ENCODE measurements at regions not wholly inside any gene's neighbourhood (a gene's known extent, or its start where the extent isn't known, plus 50 kb on each side); places are given as distances from the start of the nearest gene placed in this dataset.
A peak's percentile ranks its signal among the peaks of the same experiment; 100 is the strongest.

GRCh38 chr3:135539854-135540253, 425.7 kb upstream of the PPP2R3A start:
- Histone ChIP-seq H3K27ac (no peak overlapping the region), H3K4me1 (replicated peaks in 1 of 2) (no peaks in the 10 kb centered on the region), H3K4me3 (no peak overlapping the region)
- in situ Hi-C loops (cut with MboI; ENCODE audit: low pct_unique_long_range_greater_than_20kb in 2 of 9, low sequenced_read_pairs in 9 of 9, unreplicated experiment in 9 of 9): no loop called here
- ATAC-seq (replicated peaks in 6 of 8): no peak
- WGBS, 10 experiments: 4 to 96% (median 90%) methylated on average over 1 to 3 of the region's 3 CpGs; no CpG with 5 or more reads in 3 of the 10 experiments

DNA sequence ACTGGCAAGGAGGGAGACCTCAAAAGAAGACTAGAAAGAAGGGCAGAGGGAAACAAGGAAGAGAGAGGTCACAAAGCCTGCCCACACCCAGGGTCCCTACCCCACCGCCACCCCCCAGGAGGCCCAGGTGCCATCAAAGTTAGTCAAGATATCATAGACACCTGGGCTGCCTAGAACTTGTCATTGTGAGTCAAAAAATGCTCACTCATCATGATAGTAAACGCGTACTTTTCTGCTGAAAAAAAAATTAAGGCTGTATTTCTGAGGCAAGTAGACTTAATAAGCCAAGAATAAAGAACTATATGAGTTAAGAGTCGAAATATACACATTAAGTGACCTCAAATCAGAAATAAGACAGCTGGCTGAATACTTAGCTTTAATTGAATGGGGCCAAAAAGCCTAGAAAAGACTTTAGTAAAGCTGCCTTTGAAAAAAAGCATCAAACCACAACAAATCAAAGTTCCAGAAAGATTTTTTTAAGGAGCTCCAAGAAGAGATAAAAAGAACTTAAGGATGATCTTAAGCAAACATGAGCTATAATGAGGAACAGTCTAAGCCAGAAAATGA, 415.5 kb upstream of the PPP2R3A start:
- H3K27ac ChIP-seq: no peak overlapping the region
- H3K4me1 ChIP-seq (replicated peaks in 1 of 2): no peaks in the 10 kb centered on the region
- 0 to 73% (median 66%) methylated on average over 1 to 4 of the region's 4 CpGs; no CpG with 5 or more reads in 2 of the 10 experiments for WGBS, 10 experiments
- no peak for ATAC-seq (replicated peaks in 6 of 8)
- in situ Hi-C loops (cut with MboI; ENCODE audit: low pct_unique_long_range_greater_than_20kb in 2 of 9, low sequenced_read_pairs in 9 of 9, unreplicated experiment in 9 of 9): no loop called here
- H3K4me3 ChIP-seq: no peak overlapping the region

DNA sequence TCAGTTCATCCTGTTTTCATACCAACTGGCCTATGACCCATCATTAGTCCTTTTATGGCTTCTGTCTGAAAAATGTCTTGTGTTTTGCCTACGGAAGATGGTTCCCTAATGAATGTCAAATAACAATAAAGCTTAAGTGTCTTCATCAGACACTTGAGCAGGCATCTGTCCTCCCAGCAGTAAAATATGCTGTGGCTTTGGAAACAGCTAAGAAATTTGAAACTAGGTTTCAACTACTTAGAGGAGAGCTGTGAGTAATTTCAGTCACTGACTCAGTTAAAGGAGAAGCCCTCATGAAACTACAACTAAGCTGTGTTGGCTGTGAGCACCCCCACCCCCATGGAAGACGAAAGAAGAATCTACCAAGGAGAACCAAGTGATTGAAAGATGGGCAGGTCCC, 409.4 kb upstream of the PPP2R3A start:
- no peak for ATAC-seq (replicated peaks in 6 of 8)
- no peak overlapping the region for H3K4me3 ChIP-seq
- H3K27ac ChIP-seq: no peak overlapping the region
- no peaks in the 10 kb centered on the region for H3K4me1 ChIP-seq (replicated peaks in 1 of 2)
- in situ Hi-C loops (cut with MboI; ENCODE audit: low pct_unique_long_range_greater_than_20kb in 2 of 9, low sequenced_read_pairs in 9 of 9, unreplicated experiment in 9 of 9): no loop called here
- WGBS, 10 experiments: 0 to 100% (median 79%) methylated on average over 1 to 2 of the region's 2 CpGs; no CpG with 5 or more reads in 5 of the 10 experiments

- no peak for ATAC-seq (replicated peaks in 6 of 8)
- H3K4me3 ChIP-seq: no peak overlapping the region
- in situ Hi-C loops (cut with MboI; ENCODE audit: low pct_unique_long_range_greater_than_20kb in 2 of 9, low sequenced_read_pairs in 9 of 9, unreplicated experiment in 9 of 9): no loop called here
- WGBS, 10 experiments: 32 to 93% (median 84%) methylated on average over 2 to 8 of the region's 8 CpGs
- H3K27ac ChIP-seq: no peak overlapping the region
- no peaks in the 10 kb centered on the region for H3K4me1 ChIP-seq (replicated peaks in 1 of 2)
These were observed 407.3 kb upstream of the PPP2R3A start for GRCh38 chr3:135558150-135558783.

GRCh38 chr3:135558906-135559305, 406.6 kb upstream of the PPP2R3A start:
- in situ Hi-C loops (cut with MboI; ENCODE audit: low pct_unique_long_range_greater_than_20kb in 2 of 9, low sequenced_read_pairs in 9 of 9, unreplicated experiment in 9 of 9): no loop called here
- Histone ChIP-seq H3K4me3 (no peak overlapping the region), H3K27ac (no peak overlapping the region), H3K4me1 (replicated peaks in 1 of 2) (no peaks in the 10 kb centered on the region)
- WGBS, 10 experiments: 46 to 92% (median 73%) methylated on average over 2 of the region's 2 CpGs; no CpG with 5 or more reads in 4 of the 10 experiments
- no peak for ATAC-seq (replicated peaks in 6 of 8)

GRCh38 chr3:135559802-135560201, 405.7 kb upstream of the PPP2R3A start:
- no peaks in the 10 kb centered on the region for H3K4me1 ChIP-seq (replicated peaks in 1 of 2)
- in situ Hi-C loops (cut with MboI; ENCODE audit: low pct_unique_long_range_greater_than_20kb in 2 of 9, low sequenced_read_pairs in 9 of 9, unreplicated experiment in 9 of 9): no loop called here
- H3K4me3 ChIP-seq: no peak overlapping the region
- 7 to 100% (median 94%) methylated on average over 1 to 5 of the region's 5 CpGs; no CpG with 5 or more reads in 2 of the 10 experiments for WGBS, 10 experiments
- no peak for ATAC-seq (replicated peaks in 6 of 8)
- H3K27ac ChIP-seq: no peak overlapping the region

GRCh38 chr3:135560847-135561246, 404.7 kb upstream of the PPP2R3A start:
- ATAC-seq (replicated peaks in 6 of 8): no peak
- no peak overlapping the region for H3K4me3 ChIP-seq
- in situ Hi-C loops (cut with MboI; ENCODE audit: low pct_unique_long_range_greater_than_20kb in 2 of 9, low sequenced_read_pairs in 9 of 9, unreplicated experiment in 9 of 9): no loop called here
- 25 to 100% (median 70%) methylated on average over 2 to 4 of the region's 4 CpGs; no CpG with 5 or more reads in 1 of the 10 experiments for WGBS, 10 experiments
- H3K4me1 ChIP-seq (replicated peaks in 1 of 2): no peaks in the 10 kb centered on the region
- H3K27ac ChIP-seq: no peak overlapping the region

- no peak overlapping the region for H3K4me3 ChIP-seq
- H3K27ac ChIP-seq: no peak overlapping the region
- ATAC-seq (replicated peaks in 6 of 8): no peak
- H3K4me1 ChIP-seq (replicated peaks in 1 of 2): no peaks in the 10 kb centered on the region
- in situ Hi-C loops (cut with MboI; ENCODE audit: low pct_unique_long_range_greater_than_20kb in 2 of 9, low sequenced_read_pairs in 9 of 9, unreplicated experiment in 9 of 9): no loop called here
- WGBS, 10 experiments: 21 to 84% (median 78%) methylated on average over 1 to 4 of the region's 4 CpGs; no CpG with 5 or more reads in 4 of the 10 experiments
These were observed 400.8 kb upstream of the PPP2R3A start for GRCh38 chr3:135564696-135565095.

- Histone ChIP-seq H3K27ac (no peak overlapping the region), H3K4me1 (replicated peaks in 1 of 2) (no peaks in the 10 kb centered on the region), H3K4me3 (no peak overlapping the region)
- in situ Hi-C loops (cut with MboI; ENCODE audit: low pct_unique_long_range_greater_than_20kb in 2 of 9, low sequenced_read_pairs in 9 of 9, unreplicated experiment in 9 of 9): no loop called here
- ATAC-seq (replicated peaks in 6 of 8): peak in 2 of 8 experiments; percentile 64 to 78
- WGBS, 10 experiments: 0 to 92% (median 67%) methylated on average over 1 to 4 of the region's 5 CpGs; no CpG with 5 or more reads in 3 of the 10 experiments
These were observed 400.0 kb upstream of the PPP2R3A start for GRCh38 chr3:135565546-135565945.

DNA sequence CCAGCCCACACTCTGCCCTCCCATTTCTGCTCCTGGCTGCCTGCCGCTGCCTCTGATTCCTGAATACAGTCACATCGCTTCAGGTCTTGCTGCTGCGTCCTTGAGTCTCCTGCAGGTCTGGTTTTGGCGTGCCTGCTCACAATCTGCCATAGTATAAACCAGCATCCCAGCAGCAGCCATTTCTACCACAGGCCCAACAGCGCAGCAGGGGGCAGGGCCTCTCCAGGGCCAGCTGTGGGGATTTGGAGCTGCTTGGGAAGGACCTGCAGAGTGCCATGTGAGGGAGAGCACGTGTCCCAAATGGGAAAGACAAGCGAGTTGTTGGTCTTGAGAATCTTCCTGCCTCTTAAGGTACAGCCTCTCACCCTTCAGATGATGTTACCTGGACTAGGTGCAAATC, 398.3 kb upstream of the PPP2R3A start:
- no peak overlapping the region for H3K4me3 ChIP-seq
- no peak overlapping the region for H3K27ac ChIP-seq
- in situ Hi-C loops (cut with MboI; ENCODE audit: low pct_unique_long_range_greater_than_20kb in 2 of 9, low sequenced_read_pairs in 9 of 9, unreplicated experiment in 9 of 9): no loop called here
- 0 to 93% (median 72%) methylated on average over 1 to 5 of the region's 7 CpGs; no CpG with 5 or more reads in 4 of the 10 experiments for WGBS, 10 experiments
- H3K4me1 ChIP-seq (replicated peaks in 1 of 2): no peaks in the 10 kb centered on the region
- ATAC-seq (replicated peaks in 6 of 8): no peak

DNA sequence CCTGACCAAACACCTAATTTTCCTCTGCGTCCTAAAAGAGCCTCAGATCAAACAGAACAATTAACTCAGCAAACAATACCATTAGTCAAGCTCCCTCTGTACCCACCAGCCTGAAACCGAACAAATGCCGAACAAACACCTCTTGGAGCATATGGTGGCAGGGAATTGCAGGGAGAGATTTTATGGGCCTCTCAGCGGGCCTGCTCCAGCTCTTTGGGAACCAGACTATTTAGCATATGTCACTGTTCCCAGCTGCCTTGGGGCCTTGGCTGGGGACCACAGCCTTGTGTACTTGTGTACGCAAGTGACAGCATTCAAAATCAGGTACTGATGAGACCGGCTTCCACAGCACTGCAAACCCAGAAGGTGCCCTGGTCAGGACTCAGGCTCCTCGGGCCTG, 388.8 kb upstream of the PPP2R3A start:
- H3K4me1 ChIP-seq (replicated peaks in 1 of 2): peaks cover 0 to 6% of the 10 kb centered on the region in 2 donors
- peak in 5 of 8 experiments; percentile 24 to 59 (median 45) for ATAC-seq (replicated peaks in 6 of 8)
- no peak overlapping the region for H3K27ac ChIP-seq
- H3K4me3 ChIP-seq: no peak overlapping the region
- in situ Hi-C loops (cut with MboI; ENCODE audit: low pct_unique_long_range_greater_than_20kb in 2 of 9, low sequenced_read_pairs in 9 of 9, unreplicated experiment in 9 of 9): no loop called here
- 11 to 100% (median 53%) methylated on average over 1 to 4 of the region's 7 CpGs; no CpG with 5 or more reads in 2 of the 10 experiments for WGBS, 10 experiments

- Histone ChIP-seq H3K4me1 (replicated peaks in 1 of 2) (peaks cover 0 to 2% of the 10 kb centered on the region in 2 donors), H3K27ac (no peak overlapping the region), H3K4me3 (no peak overlapping the region)
- in situ Hi-C loops (cut with MboI; ENCODE audit: low pct_unique_long_range_greater_than_20kb in 2 of 9, low sequenced_read_pairs in 9 of 9, unreplicated experiment in 9 of 9): no loop called here
- no peak for ATAC-seq (replicated peaks in 6 of 8)
These were observed 383.7 kb upstream of the PPP2R3A start for GRCh38 chr3:135581806-135582205.

- in situ Hi-C loops (cut with MboI; ENCODE audit: low pct_unique_long_range_greater_than_20kb in 2 of 9, low sequenced_read_pairs in 9 of 9, unreplicated experiment in 9 of 9): no loop called here
- no peaks in the 10 kb centered on the region for H3K4me1 ChIP-seq (replicated peaks in 1 of 2)
- no peak overlapping the region for H3K27ac ChIP-seq
- WGBS, 10 experiments: 0 to 100% (median 73%) methylated on average over 1 to 3 of the region's 3 CpGs; no CpG with 5 or more reads in 2 of the 10 experiments
- no peak overlapping the region for H3K4me3 ChIP-seq
- ATAC-seq (replicated peaks in 6 of 8): no peak
These were observed 382.7 kb upstream of the PPP2R3A start for GRCh38 chr3:135582800-135583199.

- H3K4me3 ChIP-seq: no peak overlapping the region
- WGBS, 10 experiments: 25 to 100% (median 81%) methylated on average over 1 to 2 of the region's 2 CpGs; no CpG with 5 or more reads in 3 of the 10 experiments
- no peak overlapping the region for H3K27ac ChIP-seq
- no peak for ATAC-seq (replicated peaks in 6 of 8)
- in situ Hi-C loops (cut with MboI; ENCODE audit: low pct_unique_long_range_greater_than_20kb in 2 of 9, low sequenced_read_pairs in 9 of 9, unreplicated experiment in 9 of 9): no loop called here
- H3K4me1 ChIP-seq (replicated peaks in 1 of 2): no peaks in the 10 kb centered on the region
These were observed 369.0 kb upstream of the PPP2R3A start for GRCh38 chr3:135596563-135596962.

All from motor neuron (in vitro differentiated cells).